ENCODE measurements at regions not wholly inside any gene's neighbourhood (a gene's known extent, or its start where the extent isn't known, plus 50 kb on each side); places are given as distances from the start of the nearest gene placed in this dataset.
"Not testable (repeated sequence)": the region's sequence is repeated elsewhere in the genome, so short reads cannot be mapped to it uniquely, and the experiment has no call there.

DNA sequence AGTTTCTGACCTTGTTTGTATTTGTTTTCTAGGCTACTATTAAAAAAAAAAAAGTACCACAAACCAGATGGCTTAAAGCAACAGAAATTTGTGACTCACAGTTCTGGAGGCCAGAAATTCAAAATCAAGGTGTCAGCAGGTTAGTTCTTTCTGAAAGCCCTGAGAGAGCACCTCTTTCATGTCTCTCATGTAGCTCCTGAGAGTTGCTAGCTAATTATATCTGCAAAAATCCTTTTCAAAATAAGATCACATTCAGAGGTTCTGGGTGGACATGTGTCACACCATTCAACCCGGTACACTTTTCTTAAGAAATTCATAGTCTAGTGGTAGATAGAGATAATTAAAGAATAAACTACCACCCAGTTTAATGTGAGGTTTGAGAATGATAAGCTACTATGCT lies 888.6 kb downstream of the GRID1 start:
- DNase-seq = no peak

- DNase-seq = no peak
Measured at GRCh38 chr10:85490431-85490830, 876.2 kb downstream of the GRID1 start.

DNA sequence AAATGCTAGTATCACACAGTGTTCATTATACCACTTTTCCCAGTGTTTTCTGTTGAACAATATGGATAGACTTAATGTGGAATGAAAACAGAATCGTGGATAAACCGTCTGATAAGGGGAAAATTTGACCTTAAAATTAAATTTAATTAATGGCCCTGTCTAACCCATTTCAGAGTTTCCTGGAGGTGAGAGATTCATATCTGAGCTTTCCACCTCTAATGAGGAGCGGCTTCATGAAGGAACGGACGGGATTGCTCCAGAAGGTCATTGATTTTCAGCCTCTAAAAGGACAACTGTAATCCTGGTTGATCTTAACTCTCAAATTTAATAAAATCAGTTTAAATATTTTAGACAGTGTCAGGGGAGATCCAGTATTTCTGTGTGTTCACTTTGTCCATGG lies 874.9 kb downstream of the GRID1 start:
- no peak for DNase-seq

GRCh38 chr10:85492684-85493083 lies 873.9 kb downstream of the GRID1 start:
- no peak for DNase-seq

DNA sequence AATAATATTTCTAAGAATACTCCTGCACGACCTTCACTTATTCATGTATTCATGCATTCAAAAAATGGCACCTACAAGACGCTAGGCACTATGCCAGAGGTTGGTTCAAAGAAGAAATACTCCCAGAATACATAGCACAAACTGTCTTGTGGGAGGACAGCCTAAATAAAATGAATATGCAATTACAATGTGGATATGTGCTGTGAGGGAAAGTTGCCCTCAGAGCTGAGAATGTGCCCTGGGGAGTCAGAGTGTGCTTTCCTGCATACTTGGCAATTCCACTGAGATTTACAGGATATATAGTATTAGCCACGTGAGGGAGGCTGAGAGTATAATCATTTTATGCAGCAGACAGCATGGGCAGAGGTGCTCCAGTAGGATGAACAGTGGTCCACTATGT lies 872.9 kb downstream of the GRID1 start:
- no peak for DNase-seq

DNA sequence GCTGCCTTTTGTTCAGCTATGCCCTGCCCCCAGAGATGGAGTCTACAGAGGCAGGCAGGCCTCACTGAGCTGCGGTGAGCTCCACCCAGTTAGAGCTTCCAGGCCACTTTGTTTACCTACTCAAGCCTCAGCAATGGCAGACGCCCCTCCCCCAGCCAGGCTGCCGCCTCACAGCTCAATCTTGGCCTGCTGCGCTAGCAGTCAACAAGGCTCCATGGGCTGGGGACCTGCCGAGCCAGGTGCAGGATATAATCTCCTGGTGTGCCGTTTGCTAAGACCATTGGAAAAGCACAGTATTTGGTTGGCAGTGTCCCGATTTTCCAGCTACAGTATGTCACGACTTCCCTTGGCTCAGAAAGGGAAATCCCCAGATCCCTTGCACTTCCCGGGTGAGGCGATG lies 862.0 kb downstream of the GRID1 start:
- DNase-seq = not testable (repeated sequence)

- DNase-seq = no peak
Measured at GRCh38 chr10:85508159-85508558, 858.4 kb downstream of the GRID1 start.

GRCh38 chr10:85510682-85511081 lies 855.9 kb downstream of the GRID1 start:
- no peak for DNase-seq

DNA sequence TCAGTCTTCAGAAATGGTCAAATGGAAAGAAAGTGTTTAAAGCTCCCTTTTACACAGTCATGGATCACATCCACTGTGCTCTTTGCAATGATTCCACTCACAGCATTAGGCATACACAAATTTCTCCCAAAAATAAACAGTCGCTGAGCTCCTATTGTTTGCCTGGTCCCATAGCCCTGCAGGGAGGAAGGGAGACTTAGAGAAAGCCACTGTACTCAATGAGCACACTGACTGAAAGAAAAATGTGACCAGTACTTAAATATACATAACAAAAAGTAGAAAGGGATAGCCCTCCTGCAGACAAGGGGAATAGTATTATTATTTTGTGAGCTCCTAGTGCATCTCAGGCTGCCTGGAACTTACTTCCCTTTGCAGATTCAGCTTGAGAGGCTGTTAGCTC lies 853.2 kb downstream of the GRID1 start:
- DNase-seq = no peak

DNA sequence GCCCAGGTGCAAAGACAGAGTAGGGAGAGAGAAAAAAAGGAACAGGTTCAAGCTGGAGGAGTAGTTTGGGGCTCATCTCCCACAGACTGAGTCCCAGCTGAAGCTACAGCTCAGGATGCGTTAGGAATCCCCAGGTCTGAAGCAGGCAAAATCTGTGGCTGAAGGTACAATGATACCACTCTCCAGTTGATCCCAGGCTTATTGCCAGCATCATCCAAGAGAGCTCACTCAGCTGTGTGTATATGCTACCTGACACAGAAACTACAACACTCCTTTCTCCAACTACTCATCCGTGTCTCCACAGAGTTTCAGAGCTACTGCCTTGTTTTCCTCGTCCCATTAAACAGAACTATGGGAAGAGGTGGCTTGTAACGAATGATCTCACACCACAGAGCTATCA lies 851.3 kb downstream of the GRID1 start:
- no peak for DNase-seq

DNA sequence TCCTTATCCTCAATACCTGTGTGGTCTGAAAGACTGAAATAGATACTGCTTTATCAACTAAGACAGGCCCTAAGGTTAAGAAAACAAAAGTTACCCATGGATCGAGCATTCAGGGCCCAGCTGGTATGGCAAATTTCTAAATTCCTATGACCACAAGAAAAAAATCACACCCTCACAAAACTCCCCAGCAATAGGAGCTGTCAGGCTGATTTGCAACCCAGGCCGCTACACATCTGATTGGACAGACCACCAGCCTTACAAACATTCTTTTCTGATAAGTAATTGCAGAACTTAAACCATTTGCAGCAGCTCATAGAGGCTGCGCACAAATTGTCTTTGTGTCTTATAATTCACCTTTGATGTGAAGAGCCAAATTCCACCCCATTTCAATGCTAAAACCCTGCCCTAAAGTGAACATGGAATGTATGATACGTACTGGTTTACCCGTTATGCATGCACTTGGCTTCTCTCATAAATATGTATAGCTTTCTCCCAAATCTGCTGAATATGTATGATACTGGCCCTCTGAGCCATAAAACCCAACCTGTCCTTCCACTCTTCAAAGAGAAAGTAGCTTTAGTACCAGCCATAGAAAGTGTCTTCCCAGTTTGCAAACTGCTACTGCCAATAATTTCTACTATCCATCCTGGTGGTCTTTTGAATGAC lies 842.5 kb downstream of the GRID1 start:
- no peak for DNase-seq

DNA sequence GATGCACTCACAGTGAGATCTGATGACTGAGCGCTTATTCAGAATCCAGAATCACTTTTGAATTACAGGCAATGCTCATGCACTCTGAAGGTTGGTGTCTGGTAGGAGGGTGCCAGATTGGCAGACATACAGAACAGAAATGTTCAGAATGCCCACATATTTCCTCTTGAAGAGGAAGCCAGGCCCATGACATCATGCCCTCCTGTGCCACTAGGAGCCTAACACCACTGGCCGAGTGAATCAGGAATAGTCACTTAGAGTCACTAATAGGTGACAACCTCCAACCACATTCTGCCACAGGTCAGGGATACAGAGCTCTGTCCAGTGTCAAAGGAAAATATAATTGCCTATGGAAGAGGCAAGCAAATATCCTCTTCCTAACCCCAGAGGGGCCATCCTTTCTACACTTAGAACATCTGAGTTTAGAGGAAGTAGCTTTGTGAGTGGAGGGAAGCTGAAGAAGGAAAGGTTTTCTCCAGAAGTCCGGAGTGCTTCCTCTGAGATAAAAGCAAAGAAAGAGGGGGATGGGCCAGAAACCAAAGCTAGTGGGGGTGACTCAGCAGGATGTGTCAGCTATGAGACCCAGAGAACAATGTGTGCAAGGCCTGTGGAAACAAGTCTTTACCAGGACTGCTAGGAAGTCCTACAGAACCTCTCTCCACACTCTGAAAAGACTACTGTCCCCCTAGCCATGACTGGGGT lies 838.8 kb downstream of the GRID1 start:
- DNase-seq = no peak

DNA sequence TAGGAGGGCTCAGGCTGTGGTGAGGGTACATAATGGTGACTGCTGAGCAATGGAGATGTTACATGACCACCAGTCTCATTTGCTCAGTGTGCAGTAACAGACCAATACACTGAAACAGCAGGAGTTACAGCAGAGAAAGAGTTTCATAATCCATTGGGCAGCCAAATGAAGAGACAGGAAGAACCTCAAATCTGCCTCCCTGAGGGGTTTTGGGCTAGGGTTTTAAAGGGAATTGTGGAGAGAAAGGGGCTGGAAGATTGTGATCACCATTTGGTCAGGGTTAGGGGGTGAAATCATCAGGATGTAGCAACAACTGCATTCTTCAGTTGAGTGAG lies 838.3 kb downstream of the GRID1 start:
- DNase-seq = no peak

DNA sequence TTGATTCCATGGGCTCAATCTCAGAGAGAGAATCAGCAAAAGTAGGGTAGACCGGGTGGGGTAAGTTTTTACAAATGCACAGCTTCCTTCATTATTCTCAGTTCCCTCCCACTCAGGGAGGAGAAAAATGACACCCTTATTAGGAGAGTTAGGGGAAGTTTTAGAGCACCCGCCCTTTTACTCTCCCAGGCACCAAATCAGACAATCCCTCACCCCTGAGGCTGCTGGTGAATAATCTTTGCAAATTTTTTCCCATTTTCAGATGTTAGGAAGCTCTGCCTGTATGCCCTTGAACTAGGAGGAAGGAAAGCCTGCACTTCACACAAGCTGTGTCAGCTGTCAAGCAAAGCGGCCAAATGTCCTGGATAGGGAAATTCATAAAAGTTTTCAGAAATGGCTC lies 834.9 kb downstream of the GRID1 start:
- DNase-seq = no peak

GRCh38 chr10:85532773-85533172 lies 833.8 kb downstream of the GRID1 start:
- no peak for DNase-seq

GRCh38 chr10:85535926-85536325 lies 830.7 kb downstream of the GRID1 start:
- no peak for DNase-seq

- DNase-seq = no peak
Measured at GRCh38 chr10:85537561-85537960, 829.0 kb downstream of the GRID1 start.

DNA sequence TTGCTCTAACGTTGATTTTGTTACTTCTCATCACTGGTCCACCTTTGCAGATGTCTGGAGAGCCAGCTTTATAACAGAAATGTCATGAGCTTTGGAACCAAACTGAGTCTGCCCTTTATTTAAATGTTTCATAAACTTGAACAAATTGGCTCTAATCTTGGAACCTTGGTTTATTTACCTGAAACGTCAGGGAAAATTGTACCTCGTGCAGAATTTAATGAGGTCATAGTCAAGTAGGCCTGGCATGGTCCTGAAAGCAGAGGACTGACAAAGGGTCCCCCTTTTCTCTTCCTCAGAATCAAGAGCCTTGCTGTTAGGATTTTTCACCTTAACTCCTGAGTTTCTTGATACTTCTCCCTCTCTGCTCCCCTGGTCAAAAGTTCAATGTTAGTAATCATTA lies 828.0 kb downstream of the GRID1 start:
- no peak for DNase-seq

DNA sequence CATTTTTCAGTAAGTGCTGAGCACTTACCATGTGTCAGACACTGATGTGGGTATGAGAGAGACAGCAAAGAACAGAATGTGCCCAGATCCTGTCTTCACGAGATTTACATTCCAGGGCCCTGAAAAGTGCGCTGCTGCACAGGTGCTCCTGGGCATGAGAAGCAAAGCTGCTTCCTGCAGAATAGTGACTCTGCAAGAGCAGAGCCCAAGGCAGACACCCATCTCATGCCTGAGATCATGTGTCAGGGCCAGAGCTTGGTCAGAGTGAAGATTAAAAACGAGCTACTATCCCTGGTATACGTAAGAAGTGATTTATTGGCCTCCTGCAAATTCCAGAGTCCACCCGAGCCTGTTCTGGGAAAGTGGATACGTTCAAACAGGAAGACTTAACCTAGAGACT lies 824.4 kb downstream of the GRID1 start:
- peak; percentile 9 for DNase-seq

GRCh38 chr10:85542936-85543730 lies 823.5 kb downstream of the GRID1 start:
- DNase-seq = no peak

GRCh38 chr10:85544956-85545355 lies 821.6 kb downstream of the GRID1 start:
- no peak for DNase-seq

DNA sequence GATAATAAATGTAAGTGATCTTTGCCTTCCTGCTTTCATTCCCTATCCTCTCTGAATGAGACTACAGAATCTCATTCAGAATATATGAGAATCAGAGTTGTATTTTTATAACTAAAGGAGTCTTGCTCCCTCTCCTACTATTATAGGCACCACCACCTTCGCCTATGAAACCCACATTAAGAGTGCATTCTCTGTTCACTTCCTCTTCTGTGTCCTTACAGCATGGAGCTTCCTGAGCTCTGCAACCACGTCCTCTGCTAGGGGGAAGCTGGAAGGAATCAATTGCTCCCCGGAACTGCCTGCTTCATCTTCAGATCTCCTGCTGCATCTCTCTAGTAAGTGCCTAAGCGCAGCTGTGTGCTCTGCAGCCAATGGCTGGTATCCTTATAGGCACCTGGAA lies 820.7 kb downstream of the GRID1 start:
- no peak for DNase-seq

DNA sequence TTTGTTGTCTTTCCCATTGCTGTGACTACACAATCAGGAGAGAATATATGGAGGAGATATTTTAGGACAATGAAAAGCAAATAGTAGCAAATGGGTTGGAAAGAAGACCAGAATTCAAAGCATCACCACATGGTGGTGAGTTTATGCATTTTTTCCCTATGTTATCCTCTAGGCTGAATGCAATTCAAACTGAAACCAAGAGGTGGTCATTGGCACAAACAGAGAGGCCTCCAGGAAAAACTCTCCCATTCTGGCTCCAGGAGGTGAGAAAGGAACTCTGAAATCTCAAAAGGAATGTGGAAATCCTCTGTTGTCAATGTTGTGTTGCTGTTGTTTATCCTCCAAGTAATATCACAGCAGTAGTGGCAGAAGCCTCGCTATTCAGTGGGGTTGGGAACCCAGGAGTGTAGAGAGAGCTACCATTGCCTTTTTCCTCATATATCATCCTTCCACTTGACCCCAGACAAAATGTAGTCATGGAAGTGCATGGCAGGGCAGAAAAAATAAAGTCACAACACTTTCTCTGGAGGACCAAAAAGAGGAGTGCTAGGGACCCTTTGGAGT lies 819.1 kb downstream of the GRID1 start:
- DNase-seq = no peak

Measured in tongue (tissue), 1 donor.